ENCODE measurements at regions not wholly inside any gene's neighbourhood (a gene's known extent, or its start where the extent isn't known, plus 50 kb on each side); places are given as distances from the start of the nearest gene placed in this dataset.

DNA sequence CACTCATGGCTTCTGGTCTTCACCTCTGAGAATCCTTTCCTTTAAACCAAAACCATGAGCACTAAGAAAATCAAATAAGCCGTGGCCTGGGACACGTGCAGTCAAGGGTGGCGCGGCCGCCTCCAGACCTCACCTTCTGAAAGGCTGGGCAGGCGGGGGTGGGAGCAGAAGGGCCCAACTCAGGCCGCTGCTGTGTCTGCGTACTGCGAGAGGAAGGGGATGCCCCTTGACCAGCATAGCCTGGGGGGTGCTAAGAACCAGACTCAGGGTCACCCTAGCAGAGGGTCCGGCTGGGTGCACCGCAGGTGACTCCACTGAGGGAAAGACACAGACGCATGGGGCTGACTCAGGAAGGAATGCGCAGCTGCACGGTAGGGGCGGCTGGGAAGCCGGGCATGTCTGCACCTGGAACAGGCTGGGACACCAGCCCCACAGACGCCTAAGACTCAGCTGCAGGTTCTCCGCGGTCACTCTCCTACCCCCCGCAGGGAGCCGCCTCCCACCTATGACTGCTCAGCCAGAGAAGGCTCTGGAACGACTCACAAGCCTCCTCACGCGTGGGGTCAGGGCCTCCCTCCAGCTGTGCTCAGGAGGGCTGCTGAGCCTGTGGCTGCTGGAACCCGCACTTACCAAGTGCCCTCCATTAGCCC is 432.4 kb upstream of the MYT1L start:
- Histone ChIP-seq H3K27ac (no peak overlapping the region), H3K4me1 (no peaks in the 10 kb centered on the region), H3K4me3 (no peak overlapping the region), H3K36me3 (no peaks in the 10 kb centered on the region), H3K27me3 (no peaks in the 10 kb centered on the region), H3K9me3 (no peaks in the 10 kb centered on the region)
- TF ChIP-seq, protein P1, sequence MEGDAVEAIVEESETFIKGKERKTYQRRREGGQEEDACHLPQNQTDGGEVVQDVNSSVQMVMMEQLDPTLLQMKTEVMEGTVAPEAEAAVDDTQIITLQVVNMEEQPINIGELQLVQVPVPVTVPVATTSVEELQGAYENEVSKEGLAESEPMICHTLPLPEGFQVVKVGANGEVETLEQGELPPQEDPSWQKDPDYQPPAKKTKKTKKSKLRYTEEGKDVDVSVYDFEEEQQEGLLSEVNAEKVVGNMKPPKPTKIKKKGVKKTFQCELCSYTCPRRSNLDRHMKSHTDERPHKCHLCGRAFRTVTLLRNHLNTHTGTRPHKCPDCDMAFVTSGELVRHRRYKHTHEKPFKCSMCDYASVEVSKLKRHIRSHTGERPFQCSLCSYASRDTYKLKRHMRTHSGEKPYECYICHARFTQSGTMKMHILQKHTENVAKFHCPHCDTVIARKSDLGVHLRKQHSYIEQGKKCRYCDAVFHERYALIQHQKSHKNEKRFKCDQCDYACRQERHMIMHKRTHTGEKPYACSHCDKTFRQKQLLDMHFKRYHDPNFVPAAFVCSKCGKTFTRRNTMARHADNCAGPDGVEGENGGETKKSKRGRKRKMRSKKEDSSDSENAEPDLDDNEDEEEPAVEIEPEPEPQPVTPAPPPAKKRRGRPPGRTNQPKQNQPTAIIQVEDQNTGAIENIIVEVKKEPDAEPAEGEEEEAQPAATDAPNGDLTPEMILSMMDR (IDR thresholded peaks at IDR 0.05): no peak
- DNase-seq (ENCODE audit: low spot score in 2 of 2): no peak
- intact Hi-C loops (cut with DNase I): no loop called here

DNA sequence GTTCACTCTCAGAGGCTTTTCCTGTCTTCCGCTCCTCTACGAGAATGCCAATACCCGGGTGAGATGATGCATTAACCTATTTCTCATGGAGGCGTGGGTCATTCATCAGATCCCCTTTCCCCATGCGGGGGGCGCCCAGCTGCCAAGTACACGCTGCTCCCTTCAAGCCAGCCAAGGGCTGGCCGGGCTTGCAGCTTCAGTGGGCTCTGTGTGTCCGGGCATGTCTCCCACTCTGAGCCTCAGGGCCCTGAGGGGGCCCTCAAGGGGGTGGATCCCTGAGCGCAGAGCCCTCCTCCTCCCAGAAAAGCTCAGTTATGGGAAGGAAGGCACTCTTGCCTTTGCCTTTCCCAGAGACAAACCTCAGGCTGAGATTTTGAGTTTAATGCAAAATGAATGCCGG is 431.8 kb upstream of the MYT1L start:
- DNase-seq (ENCODE audit: low spot score in 2 of 2): no peak
- TF ChIP-seq, protein P1 (IDR thresholded peaks at IDR 0.05): no peak
- no peaks in the 10 kb centered on the region for H3K9me3 ChIP-seq

GRCh38 chr2:2762166-2762908 is 431.3 kb upstream of the MYT1L start:
- Histone ChIP-seq H3K9me3 (no peaks in the 10 kb centered on the region), H3K27ac (no peak overlapping the region), H3K36me3 (no peaks in the 10 kb centered on the region), H3K4me3 (no peak overlapping the region), H3K27me3 (no peaks in the 10 kb centered on the region), H3K4me1 (no peaks in the 10 kb centered on the region)
- DNase-seq (ENCODE audit: low spot score in 2 of 2): no peak
- TF ChIP-seq, protein P1 (IDR thresholded peaks at IDR 0.05): no peak
- intact Hi-C loops (cut with DNase I): no loop called here

More for the DNA sequence above, 431.8 kb upstream of the MYT1L start:
- H3K4me1 ChIP-seq: no peaks in the 10 kb centered on the region
- H3K27me3 ChIP-seq: no peaks in the 10 kb centered on the region
- no peaks in the 10 kb centered on the region for H3K36me3 ChIP-seq
- no peak overlapping the region for H3K4me3 ChIP-seq
- intact Hi-C loops (cut with DNase I): no loop called here
- H3K27ac ChIP-seq: no peak overlapping the region

GRCh38 chr2:2758793-2759367 is 427.8 kb upstream of the MYT1L start:
- Histone ChIP-seq H3K4me1 (no peaks in the 10 kb centered on the region), H3K36me3 (no peaks in the 10 kb centered on the region), H3K27me3 (no peaks in the 10 kb centered on the region), H3K27ac (no peak overlapping the region), H3K4me3 (no peak overlapping the region), H3K9me3 (no peaks in the 10 kb centered on the region)
- TF ChIP-seq, protein P1 (IDR thresholded peaks at IDR 0.05): no peak
- no peak for DNase-seq (ENCODE audit: low spot score in 2 of 2)
- intact Hi-C loops (cut with DNase I): no loop called here

- TF ChIP-seq, protein P1 (IDR thresholded peaks at IDR 0.05): no peak
- DNase-seq (ENCODE audit: low spot score in 2 of 2): no peak
- intact Hi-C loops (cut with DNase I): no loop called here
- Histone ChIP-seq H3K27me3 (no peaks in the 10 kb centered on the region), H3K27ac (no peak overlapping the region), H3K9me3 (no peaks in the 10 kb centered on the region), H3K4me1 (no peaks in the 10 kb centered on the region), H3K36me3 (no peaks in the 10 kb centered on the region), H3K4me3 (no peak overlapping the region)
These were observed 426.7 kb upstream of the MYT1L start for GRCh38 chr2:2757764-2758163.
